GM12878 (cell line): ENCODE measurements at regions not wholly inside any gene's neighbourhood (a gene's known extent, or its start where the extent isn't known, plus 50 kb on each side); places are given as distances from the start of the nearest gene placed in this dataset.

Experiments
- ATAC-seq: fragments of 200-7000 bp; cut with Tn5 transposase; 3 replicates; pipeline ENCODE4 v1.9.1; 2020; ENCODE audit warnings: mild to moderate bottlenecking, moderate library complexity
- BruUV-seq: library from RNA; stranded (reverse); fragments of 400-500 nt; replicated peaks from 2 replicates; lab custom pipeline; 2021; lab: Mats Ljungman, UMichigan
- CTCF ChIA-PET: fragments of 300-600 bp; sonication (Branson Sonifier 250); formaldehyde crosslinking; extraction: SDS; loops from one replicate; lab custom pipeline; 2021; ENCODE audit warnings: inconsistent platforms; lab: Yijun Ruan, JAX
- POLR2A ChIA-PET: fragments of 350-600 bp; formaldehyde crosslinking; extraction: SDS; loops from one replicate; lab custom pipeline; 2021; ENCODE audit warnings: inconsistent platforms; lab: Charles Lee
- RAD21 ChIA-PET: fragments of 300-600 bp; sonication (Branson Sonifier 250); formaldehyde crosslinking; loops from one replicate; lab custom pipeline; 2023; ENCODE audit warnings: antibody characterized with exemption; ENCODE audit not compliant: unreplicated experiment; lab: Charles Lee
- SMC1A ChIA-PET: fragments of 300-600 bp; sonication (Branson Sonifier 250); formaldehyde crosslinking; loops from one replicate; lab custom pipeline; 2023; ENCODE audit not compliant: unreplicated experiment, uncharacterized antibody; lab: Charles Lee
- DNase-seq: peaks from one replicate; pipeline ENCODE4 v3.0.0-alpha.2; 2011; ENCODE audit warnings: low read depth, low spot score
- FAIRE-seq: peaks from 3 replicates; lab custom pipeline; 2011; peaks lifted over from hg19 to GRCh38; lab: Jason Lieb, UNC
- H2AFZ ChIP-seq: 2 replicates; pipeline ENCODE4 v1.6.0; 2011; ENCODE audit warnings: low read depth, low read length, control low read depth; ENCODE audit not compliant: control insufficient read depth
- H3K27ac ChIP-seq: 2 replicates; pipeline ENCODE4 v1.5.1; 2011; ENCODE audit warnings: control low read depth; ENCODE audit not compliant: control insufficient read depth, insufficient read depth
- H3K27me3 ChIP-seq, 2 experiments: replicated peaks in 1 of 2; 2 replicates each; pipeline versions ENCODE4 v1.6.0 to v1.6.1; 2011; ENCODE audit warnings: low read length in 1 of 2; ENCODE audit not compliant: control insufficient read depth in 2 of 2, insufficient read depth in 2 of 2
- H3K36me3 ChIP-seq, 2 experiments: 2 replicates each; pipeline ENCODE4 v1.5.1; 2011; ENCODE audit warnings: low read length in 1 of 2; ENCODE audit not compliant: control insufficient read depth in 2 of 2, insufficient read depth in 2 of 2
- H3K4me1 ChIP-seq: 2 replicates; pipeline ENCODE4 v1.6.1; 2011; ENCODE audit warnings: mild to moderate bottlenecking, low read length, moderate library complexity, mixed read lengths; ENCODE audit not compliant: control insufficient read depth, insufficient read depth
- H3K4me2 ChIP-seq: 2 replicates; pipeline ENCODE4 v1.6.0; 2011; ENCODE audit warnings: control low read depth; ENCODE audit not compliant: control insufficient read depth, insufficient read depth
- H3K4me3 ChIP-seq: fragments of 200-600 bp; sonication (generic); 2 replicates; pipeline ENCODE4 v1.5.1; 2016
- H3K79me2 ChIP-seq: 2 replicates; pipeline ENCODE4 v1.6.0; 2011; ENCODE audit warnings: low read length; ENCODE audit not compliant: control insufficient read depth, insufficient read depth
- H3K9ac ChIP-seq: 2 replicates; pipeline ENCODE4 v1.8.0; 2011; ENCODE audit warnings: low read length, control low read depth, mixed read lengths; ENCODE audit not compliant: control insufficient read depth, insufficient read depth
- H3K9me3 ChIP-seq: replicated peaks from 3 replicates; pipeline ENCODE4 v1.5.1; 2011; ENCODE audit warnings: mild to moderate bottlenecking, low read length; ENCODE audit not compliant: control insufficient read depth, insufficient read depth
- H4K20me1 ChIP-seq: 2 replicates; pipeline ENCODE4 v1.6.0; 2011; ENCODE audit not compliant: control insufficient read depth, insufficient read depth
- ASH2L ChIP-seq: fragments of 300-600, 200-600 bp; sonication (generic); IDR thresholded peaks from 2 replicates; pipeline ENCODE4 v1.6.1; 2017; ENCODE audit warnings: low read depth, mild to moderate bottlenecking, borderline replicate concordance
- ATF7 ChIP-seq: fragments of 450-650 bp; IDR thresholded peaks from 2 replicates; pipeline ENCODE4 v1.6.1; 2016; ENCODE audit warnings: low read depth, mild to moderate bottlenecking
- CEBPB ChIP-seq, 2 experiments: fragments of 150-350 bp in 1 of 2; IDR thresholded peaks; 2 replicates each; pipeline ENCODE4 v1.6.1; 2012 to 2014; ENCODE audit warnings: low read depth in 2 of 2, low read length in 2 of 2, borderline replicate concordance in 1 of 2, inconsistent platforms in 1 of 2
- CHD4 ChIP-seq: fragments of 200-600 bp; sonication (generic); IDR thresholded peaks from 2 replicates; pipeline ENCODE4 v1.6.1; 2016; ENCODE audit warnings: mild to moderate bottlenecking
- IRF4 ChIP-seq: IDR thresholded peaks from 2 replicates; pipeline ENCODE4 v1.6.1; 2011; ENCODE audit warnings: low read depth, low read length
- NKRF ChIP-seq: fragments of 450-650 bp; conservative IDR thresholded peaks from 2 replicates; pipeline ENCODE4 v1.6.1; 2017; ENCODE audit warnings: mild to moderate bottlenecking, moderate library complexity
- NR2C1 ChIP-seq: fragments of 450-650 bp; IDR thresholded peaks from 2 replicates; pipeline ENCODE4 v1.6.1; 2017; ENCODE audit warnings: antibody characterized with exemption, mild to moderate bottlenecking, moderate library complexity
- NR2F1 ChIP-seq: fragments of 450-650 bp; conservative IDR thresholded peaks from 2 replicates; pipeline ENCODE4 v1.6.1; 2017; ENCODE audit warnings: mild to moderate bottlenecking
- POLR2AphosphoS2 ChIP-seq: IDR thresholded peaks from 2 replicates; pipeline ENCODE4 v1.6.1; 2011; ENCODE audit warnings: low read depth, mild to moderate bottlenecking, low read length, improper control_type of control experiment, moderate library complexity
- RAD51 ChIP-seq: fragments of 450-650 bp; IDR thresholded peaks from 2 replicates; pipeline ENCODE4 v1.6.1; 2016; ENCODE audit warnings: moderate library complexity, mild to moderate bottlenecking, inconsistent platforms
- RELB ChIP-seq: fragments of 450-650 bp; IDR thresholded peaks from 2 replicates; pipeline ENCODE4 v1.6.1; 2017; ENCODE audit warnings: low read depth, mild to moderate bottlenecking, moderate library complexity
- TARDBP ChIP-seq: IDR thresholded peaks from 2 replicates; pipeline ENCODE4 v1.6.1; 2016; ENCODE audit warnings: borderline replicate concordance
- TCF12 ChIP-seq: IDR thresholded peaks from 2 replicates; pipeline ENCODE4 v1.6.1; 2011; ENCODE audit warnings: low read depth, mild to moderate bottlenecking, low read length
- ZBTB4 ChIP-seq: fragments of 450-650 bp; formaldehyde crosslinking; IDR thresholded peaks from 2 replicates; pipeline ENCODE4 v1.4.0; 2022; ENCODE audit warnings: mild to moderate bottlenecking, moderate library complexity
- in situ Hi-C: fragments of 300-500 bp; cut with MboI; formaldehyde crosslinking; loops from 9 replicates; pipeline ENCODE4 v1.14.3; 2018; ENCODE audit warnings: mixed read lengths
- intact Hi-C: fragments of 100-400 bp; cut with micrococcal nuclease; formaldehyde crosslinking; loops from one replicate; pipeline ENCODE4 v1.14.2; 2022; ENCODE audit not compliant: unreplicated experiment

GRCh38 chr1:222084048-222084447 lies 342.2 kb upstream of the DUSP10 start:
- Histone ChIP-seq H3K4me3 (no peak overlapping the region), H2AFZ (no peak overlapping the region)
- in situ Hi-C loops: no loop called here
- no peak for TF ChIP-seq ZBTB4
- TF ChIP-seq RELB: no peak
- no peak for TF ChIP-seq TARDBP
- no peak for TF ChIP-seq RAD51
- TF ChIP-seq NKRF: no peak
- TF ChIP-seq IRF4: no peak
- no peak for TF ChIP-seq TCF12
- no peak for TF ChIP-seq ATF7
- TF ChIP-seq POLR2AphosphoS2: no peak
- TF ChIP-seq NR2F1: no peak
- no peak for TF ChIP-seq NR2C1
- TF ChIP-seq CEBPB (IDR thresholded peaks at IDR 0.05; ENCODE audit: borderline replicate concordance in 1 of 2, low read depth in 2 of 2, low read length in 2 of 2): no peak
- TF ChIP-seq ASH2L: no peak
- TF ChIP-seq CHD4: no peak
- TF ChIP-seq, all 136 proteins: peak for 0
- no peaks in the 10 kb centered on the region; the same call in 2 of the 3 replicates for H3K9me3 ChIP-seq
- H3K4me2 ChIP-seq: no peak overlapping the region
- no peak overlapping the region for H3K9ac ChIP-seq
- no peak for FAIRE-seq
- no peak for ATAC-seq
- DNase-seq: no peak
- intact Hi-C loops: no loop called here
- no peaks in the 10 kb centered on the region for H3K36me3 ChIP-seq
- BruUV-seq: no TSS peak
- no peaks in the 10 kb centered on the region for H3K79me2 ChIP-seq
- H3K27ac ChIP-seq: no peak overlapping the region
- no peaks in the 10 kb centered on the region for H4K20me1 ChIP-seq
- no peaks in the 10 kb centered on the region for H3K4me1 ChIP-seq
- POLR2A ChIA-PET: no interaction called here
- SMC1A ChIA-PET: no interaction called here
- RAD21 ChIA-PET: no interaction called here
- CTCF ChIA-PET: interaction anchor here (1.4 kb wide), 1 partner anchor 11 kb away, joined by 6 read pairs; no protein-coding TSS in a partner anchor
- no peaks in the 10 kb centered on the region for H3K27me3 ChIP-seq
